Muscle of arm (tissue), 1 donor: ENCODE measurements at regions not wholly inside any gene's neighbourhood (a gene's known extent, or its start where the extent isn't known, plus 50 kb on each side); places are given as distances from the start of the nearest gene placed in this dataset.
"Not testable (repeated sequence)": the region's sequence is repeated elsewhere in the genome, so short reads cannot be mapped to it uniquely, and the experiment has no call there.

Experiments used
- DNase-seq: peaks from one replicate; pipeline ENCODE4 v3.0.0-alpha.2; 2013

DNA sequence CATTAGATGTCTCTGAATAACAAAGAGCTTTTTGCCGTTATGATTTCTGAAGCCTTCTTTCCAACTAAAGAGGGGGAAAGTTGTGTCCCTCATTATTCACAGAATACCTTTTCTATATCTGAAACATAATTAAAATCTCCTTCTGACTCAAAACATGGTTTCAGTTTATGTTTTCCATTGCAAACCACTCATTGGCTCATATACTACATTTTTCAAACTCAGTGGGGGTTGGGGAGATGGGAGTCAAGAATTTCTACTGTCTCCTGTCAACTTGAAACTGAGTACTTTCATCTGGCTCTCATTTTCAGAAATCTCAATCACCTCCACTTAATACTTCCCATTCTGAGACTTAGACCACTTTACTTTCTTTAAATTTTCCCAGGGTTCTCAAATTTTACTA lies 1839.5 kb upstream of the PCDH10 start:
- no peak for DNase-seq

DNA sequence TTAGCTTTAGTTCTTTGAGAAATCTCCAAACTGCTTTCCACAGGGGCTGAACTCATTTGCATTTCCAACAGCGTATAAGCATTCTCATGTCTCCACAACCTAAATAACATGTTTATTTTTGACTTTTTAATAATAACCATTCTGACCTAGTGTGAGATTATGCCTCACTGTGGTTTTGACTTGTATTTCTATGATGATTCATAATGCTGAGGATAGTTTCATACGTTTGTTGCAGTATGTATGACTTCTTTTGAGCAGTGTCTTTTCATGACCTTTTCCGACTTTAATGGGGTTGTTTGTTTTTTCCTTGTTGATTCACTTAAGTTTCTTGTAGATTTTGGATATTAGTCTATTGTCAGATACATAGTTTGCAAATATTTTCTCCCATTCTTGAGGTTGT lies 1833.0 kb upstream of the PCDH10 start:
- no peak for DNase-seq

DNA sequence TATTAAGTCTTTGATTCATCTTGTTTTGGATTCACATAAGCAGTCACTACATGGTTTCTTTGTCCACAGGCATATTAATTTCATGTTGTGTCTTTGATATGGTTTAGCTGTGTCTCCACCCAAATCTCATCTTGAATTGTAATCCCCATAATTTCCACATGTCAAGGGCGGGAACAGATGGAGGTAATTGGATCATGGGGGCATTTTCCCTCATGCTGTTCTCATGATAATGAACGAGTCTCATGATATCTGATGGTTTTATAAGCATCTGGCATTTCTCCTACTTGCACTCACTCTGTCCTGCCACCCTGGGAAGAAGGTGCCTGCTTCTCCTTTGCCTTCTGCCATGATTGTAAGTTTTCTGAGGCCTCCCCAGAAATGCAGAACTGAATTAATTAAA lies 1811.2 kb upstream of the PCDH10 start:
- DNase-seq, result no peak

DNA sequence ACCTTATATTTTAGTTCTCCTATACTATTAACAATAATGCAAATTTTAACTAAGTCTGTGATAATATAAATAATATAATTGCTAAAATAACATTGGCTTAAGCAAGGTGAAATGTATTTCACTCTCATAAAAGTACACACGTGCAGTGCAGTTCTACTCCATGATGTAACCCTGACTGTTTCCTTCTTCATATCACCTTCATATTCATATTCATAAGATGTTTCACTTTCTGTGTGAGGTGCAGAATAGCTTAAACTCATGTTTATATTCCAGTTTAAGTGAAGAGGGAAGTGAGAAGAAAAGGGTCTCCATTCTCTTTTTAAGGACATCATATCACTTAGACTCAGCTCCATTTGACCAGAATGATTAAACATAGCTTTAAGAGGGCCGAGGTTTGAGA lies 1810.0 kb upstream of the PCDH10 start:
- DNase-seq, result no peak

GRCh38 chr4:131344761-131345160 lies 1804.3 kb upstream of the PCDH10 start:
- no peak for DNase-seq

GRCh38 chr4:131347816-131348215 lies 1801.3 kb upstream of the PCDH10 start:
- DNase-seq, result no peak

GRCh38 chr4:131348263-131348662 lies 1800.8 kb upstream of the PCDH10 start:
- no peak for DNase-seq

GRCh38 chr4:131352371-131352770 lies 1796.7 kb upstream of the PCDH10 start:
- DNase-seq, result not testable (repeated sequence)

- no peak for DNase-seq
Measured at GRCh38 chr4:131366714-131367113, 1782.4 kb upstream of the PCDH10 start.

- no peak for DNase-seq
Measured at GRCh38 chr4:131367441-131367840, 1781.7 kb upstream of the PCDH10 start.

DNA sequence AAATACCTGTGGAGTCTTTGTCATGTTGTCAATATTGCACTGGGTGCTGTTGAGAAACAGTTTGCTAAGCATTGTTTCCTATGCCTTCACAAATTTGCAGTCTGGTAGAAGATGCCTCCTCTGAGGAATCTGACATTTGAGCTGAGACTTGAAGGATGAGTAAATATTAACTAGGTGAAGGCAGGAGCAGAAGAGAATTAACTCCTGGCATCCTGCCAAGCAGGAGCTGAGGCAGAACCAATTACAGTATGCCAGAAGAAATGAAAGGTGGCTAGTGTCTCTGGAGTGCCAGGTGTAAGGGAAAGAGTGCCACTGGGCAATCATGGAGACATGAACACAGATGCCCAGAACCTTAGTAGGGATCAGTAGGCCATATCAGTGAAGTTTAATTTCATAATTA lies 1778.2 kb upstream of the PCDH10 start:
- DNase-seq, result no peak

DNA sequence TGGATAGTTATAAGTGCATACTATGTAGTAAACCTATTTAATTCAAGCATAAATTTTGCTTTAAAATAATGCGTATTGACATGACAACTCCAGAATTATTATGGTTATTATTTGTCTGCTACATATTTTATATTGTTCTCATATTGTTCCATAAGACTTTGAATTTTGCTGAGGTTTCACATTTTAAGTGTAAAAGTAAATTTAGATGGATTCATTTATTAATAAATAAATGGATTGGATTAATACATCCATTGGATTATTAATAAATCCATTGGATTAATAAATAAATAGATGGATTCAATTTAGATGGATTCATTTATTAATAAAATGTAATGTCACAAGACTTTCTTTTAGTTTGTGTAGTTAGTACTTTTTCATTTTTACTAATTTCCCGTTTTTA lies 1768.0 kb upstream of the PCDH10 start:
- no peak for DNase-seq

DNA sequence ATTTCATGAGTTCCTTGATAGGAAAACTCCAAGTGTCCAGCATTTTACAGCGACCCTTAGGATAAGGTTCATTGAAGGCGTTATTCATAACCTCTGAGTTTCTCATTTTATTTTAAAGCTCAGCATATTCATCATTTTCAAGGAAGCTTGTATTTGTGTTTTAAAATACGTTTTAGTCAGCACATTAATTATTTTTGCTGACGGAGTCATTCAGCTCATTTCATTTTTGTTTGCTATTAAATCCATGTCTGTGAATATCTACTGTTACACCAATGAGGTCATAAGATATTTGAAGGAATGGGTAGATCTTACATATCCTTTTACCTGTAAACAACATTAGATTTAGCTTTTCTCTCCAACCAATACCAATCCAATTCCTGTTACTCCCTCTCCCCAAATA lies 1766.3 kb upstream of the PCDH10 start:
- no peak for DNase-seq

GRCh38 chr4:131388277-131388676 lies 1760.8 kb upstream of the PCDH10 start:
- no peak for DNase-seq

DNA sequence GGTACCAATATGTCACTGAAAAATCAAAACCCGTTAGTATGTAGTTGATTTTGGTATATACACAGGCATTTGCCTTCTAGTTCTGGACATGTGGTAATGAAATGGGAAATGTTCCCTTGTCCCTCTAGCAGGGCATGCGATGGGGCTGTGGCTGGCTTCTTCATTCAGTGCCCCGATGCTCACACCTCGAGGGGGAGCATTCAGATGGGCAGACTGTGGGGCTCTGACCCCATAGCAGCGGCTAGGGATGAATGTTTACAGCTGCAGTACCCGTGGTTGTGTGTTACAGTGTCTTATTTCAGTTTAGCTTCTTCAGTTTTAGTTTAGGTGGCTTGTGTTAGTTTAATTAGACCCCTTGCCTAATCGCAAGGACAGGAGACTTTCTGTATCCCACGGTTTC lies 1741.0 kb upstream of the PCDH10 start:
- DNase-seq, result no peak

DNA sequence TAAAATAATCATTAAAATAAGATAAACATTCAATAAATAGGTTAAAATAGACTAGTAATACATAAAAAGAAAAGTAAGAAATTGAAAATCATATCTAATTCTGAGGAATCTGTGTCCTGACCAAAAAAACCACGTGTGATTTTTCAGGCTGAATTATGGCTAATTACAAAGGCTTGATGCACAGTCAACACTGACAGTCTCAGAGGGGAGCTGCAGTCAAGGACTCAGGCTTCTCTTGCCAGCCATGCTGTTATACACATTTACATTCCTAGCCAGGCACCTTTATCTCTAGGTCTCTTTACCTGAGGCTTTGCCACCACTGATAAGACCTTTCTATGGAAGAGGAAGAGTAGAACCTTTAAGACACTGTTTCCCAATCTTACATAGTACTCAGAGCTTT lies 1737.7 kb upstream of the PCDH10 start:
- no peak for DNase-seq

GRCh38 chr4:131419147-131419546 lies 1729.9 kb upstream of the PCDH10 start:
- DNase-seq, result no peak

DNA sequence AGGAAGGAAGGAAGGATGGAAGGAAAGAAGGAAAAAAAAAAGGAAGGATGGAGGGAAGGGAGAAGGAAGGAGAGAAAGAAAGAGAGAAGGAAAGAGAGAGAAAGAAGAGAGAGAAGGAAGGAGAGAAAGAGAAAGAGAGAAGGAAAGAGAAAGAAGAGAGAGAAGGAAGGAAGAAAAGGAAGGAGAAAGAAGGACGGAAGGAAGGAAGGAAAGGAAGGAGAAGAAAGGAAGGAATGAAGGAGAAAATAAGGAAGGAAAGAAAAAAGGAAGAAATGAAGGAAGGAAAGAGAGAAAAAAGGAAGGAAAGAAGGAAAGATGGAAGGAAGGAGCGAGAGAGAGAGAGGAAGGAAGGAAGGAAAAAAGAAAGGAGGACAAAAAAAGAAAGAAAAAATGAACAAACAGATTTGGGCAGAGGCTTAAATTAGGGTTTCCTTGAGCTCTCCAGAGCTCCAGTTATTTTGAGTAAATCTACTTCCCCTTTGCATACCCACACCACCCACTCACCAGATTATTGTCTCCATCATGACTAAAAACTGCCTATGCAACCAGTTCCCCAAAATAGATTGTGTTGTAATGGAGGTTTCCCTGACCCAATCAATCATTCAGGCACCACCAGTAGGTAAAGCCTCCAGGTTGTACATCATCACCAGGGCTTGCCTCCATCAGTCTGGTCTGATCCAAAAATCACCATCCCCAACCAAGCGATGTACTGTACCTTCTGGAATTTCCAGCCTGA lies 1722.9 kb upstream of the PCDH10 start:
- no peak for DNase-seq

GRCh38 chr4:131427000-131427399 lies 1722.1 kb upstream of the PCDH10 start:
- DNase-seq, result no peak

DNA sequence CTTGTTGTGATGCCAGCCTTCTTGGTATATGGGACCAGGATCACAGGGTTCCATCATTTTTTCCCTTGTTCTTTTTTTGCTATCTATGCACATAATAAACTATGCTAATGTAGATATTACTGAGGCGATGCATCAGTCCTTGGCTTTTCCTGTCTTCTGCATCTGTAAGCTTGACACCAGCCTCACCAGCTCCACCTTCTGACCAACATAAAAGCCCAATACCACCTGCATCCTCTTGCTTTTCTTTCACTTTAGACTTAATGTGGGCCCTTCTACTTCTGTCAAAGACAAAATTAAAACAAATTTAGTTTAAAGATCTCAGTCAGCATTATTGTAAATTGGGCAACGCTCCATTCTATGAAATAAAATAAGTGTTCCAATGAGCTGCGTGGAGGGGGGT lies 1718.8 kb upstream of the PCDH10 start:
- no peak for DNase-seq

GRCh38 chr4:131441004-131441688 lies 1707.9 kb upstream of the PCDH10 start:
- no peak for DNase-seq

GRCh38 chr4:131447883-131448282 lies 1701.2 kb upstream of the PCDH10 start:
- no peak for DNase-seq

- no peak for DNase-seq
Measured at GRCh38 chr4:131450572-131451209, 1698.4 kb upstream of the PCDH10 start.
